Retinal pigment epithelial cell (primary cell): ENCODE measurements at regions not wholly inside any gene's neighbourhood (a gene's known extent, or its start where the extent isn't known, plus 50 kb on each side); places are given as distances from the start of the nearest gene placed in this dataset.
"Not testable (repeated sequence)": the region's sequence is repeated elsewhere in the genome, so short reads cannot be mapped to it uniquely, and the experiment has no call there.

Experiments
- DNase-seq: peaks from one replicate; pipeline ENCODE4 v3.0.0-alpha.2; 2010; ENCODE audit warnings: low read depth
- H3K4me3 ChIP-seq: 2 replicates; pipeline ENCODE4 v1.5.1; 2011; ENCODE audit warnings: mild to moderate bottlenecking, low read length, control low read depth, moderate library complexity
- TF ChIP-seq, protein P1 (sequence below): conservative IDR thresholded peaks from 2 replicates; pipeline ENCODE4 v1.5.1; 2011; ENCODE audit warnings: low read depth, low read length, control low read depth, inconsistent platforms

DNA sequence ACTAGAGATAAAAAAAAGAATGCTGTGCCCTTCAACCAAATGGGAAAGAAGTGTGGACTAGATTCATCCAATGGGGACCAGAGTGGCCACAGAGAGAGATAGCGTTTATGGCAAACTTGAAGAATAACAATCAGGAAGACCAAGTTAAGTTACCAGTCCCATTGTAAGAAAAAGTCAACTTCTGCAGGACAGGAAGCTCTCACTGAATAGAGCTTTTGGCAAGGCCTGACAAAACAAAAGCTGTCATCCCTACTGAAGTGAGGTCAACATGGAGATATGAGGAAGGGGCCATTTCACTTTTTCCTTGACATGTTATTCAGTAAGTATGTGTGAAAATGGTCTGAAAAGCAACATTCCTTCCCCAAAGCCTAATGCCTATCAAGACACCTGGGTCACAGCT lies 111.8 kb upstream of the KLHL13 start:
- no peak for DNase-seq

DNA sequence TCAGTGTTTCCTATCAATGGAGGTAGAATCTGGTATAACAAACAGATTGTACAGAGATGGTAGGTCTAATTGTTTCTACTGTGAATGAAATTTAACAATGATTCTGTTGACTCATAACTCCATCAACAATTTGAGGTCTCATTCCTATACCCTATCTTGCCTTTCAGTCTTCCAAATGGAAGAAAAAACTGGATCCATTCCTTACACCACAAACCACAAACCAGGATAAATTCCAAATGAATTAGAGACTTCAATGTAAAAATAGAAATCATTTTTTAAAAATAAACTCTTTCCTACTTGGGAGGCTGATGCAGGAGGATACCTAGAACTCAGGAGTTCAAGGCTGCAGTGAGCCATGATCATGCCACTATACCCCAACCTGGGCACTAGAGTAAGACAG lies 114.4 kb upstream of the WDR44 start:
- no peak overlapping the region for H3K4me3 ChIP-seq
- TF ChIP-seq, protein P1, sequence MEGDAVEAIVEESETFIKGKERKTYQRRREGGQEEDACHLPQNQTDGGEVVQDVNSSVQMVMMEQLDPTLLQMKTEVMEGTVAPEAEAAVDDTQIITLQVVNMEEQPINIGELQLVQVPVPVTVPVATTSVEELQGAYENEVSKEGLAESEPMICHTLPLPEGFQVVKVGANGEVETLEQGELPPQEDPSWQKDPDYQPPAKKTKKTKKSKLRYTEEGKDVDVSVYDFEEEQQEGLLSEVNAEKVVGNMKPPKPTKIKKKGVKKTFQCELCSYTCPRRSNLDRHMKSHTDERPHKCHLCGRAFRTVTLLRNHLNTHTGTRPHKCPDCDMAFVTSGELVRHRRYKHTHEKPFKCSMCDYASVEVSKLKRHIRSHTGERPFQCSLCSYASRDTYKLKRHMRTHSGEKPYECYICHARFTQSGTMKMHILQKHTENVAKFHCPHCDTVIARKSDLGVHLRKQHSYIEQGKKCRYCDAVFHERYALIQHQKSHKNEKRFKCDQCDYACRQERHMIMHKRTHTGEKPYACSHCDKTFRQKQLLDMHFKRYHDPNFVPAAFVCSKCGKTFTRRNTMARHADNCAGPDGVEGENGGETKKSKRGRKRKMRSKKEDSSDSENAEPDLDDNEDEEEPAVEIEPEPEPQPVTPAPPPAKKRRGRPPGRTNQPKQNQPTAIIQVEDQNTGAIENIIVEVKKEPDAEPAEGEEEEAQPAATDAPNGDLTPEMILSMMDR, result no peak
- no peak for DNase-seq

More for the DNA sequence above, 111.8 kb upstream of the KLHL13 start:
- TF ChIP-seq, protein P1, result no peak
- no peak overlapping the region for H3K4me3 ChIP-seq

DNA sequence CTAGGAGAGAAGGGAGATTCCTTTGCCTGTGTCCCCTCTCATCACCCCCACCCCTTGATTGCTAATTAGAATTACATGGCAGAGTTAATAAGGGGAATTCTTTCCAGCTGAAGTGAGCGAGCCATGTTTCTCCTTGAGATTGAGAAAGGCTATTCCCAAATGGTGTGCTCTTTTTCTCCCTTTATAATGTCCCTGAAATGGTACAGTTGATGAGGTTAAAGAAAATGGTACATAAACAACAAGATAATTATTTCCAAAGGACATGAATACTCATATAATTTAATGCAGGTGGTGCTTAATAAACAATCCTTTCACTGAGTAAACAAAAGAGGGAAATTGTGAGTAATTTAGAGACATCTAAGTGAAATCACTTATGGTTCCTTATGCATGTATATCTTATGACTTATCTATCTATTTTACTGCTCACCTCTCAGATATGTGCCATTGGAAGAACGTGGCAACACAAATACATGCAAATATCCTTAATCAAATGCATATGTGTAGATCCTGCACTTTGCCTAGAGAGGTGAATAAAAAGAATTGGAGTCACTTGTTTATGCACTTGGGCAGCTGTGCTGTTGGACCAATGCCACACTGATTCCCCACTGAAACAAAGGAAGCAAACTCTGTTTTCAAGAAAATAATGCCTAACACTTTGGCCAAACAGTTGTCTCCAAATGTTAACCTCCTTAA lies 106.6 kb upstream of the WDR44 start:
- no peak for DNase-seq
- TF ChIP-seq, protein P1, result no peak
- H3K4me3 ChIP-seq, result no peak overlapping the region

DNA sequence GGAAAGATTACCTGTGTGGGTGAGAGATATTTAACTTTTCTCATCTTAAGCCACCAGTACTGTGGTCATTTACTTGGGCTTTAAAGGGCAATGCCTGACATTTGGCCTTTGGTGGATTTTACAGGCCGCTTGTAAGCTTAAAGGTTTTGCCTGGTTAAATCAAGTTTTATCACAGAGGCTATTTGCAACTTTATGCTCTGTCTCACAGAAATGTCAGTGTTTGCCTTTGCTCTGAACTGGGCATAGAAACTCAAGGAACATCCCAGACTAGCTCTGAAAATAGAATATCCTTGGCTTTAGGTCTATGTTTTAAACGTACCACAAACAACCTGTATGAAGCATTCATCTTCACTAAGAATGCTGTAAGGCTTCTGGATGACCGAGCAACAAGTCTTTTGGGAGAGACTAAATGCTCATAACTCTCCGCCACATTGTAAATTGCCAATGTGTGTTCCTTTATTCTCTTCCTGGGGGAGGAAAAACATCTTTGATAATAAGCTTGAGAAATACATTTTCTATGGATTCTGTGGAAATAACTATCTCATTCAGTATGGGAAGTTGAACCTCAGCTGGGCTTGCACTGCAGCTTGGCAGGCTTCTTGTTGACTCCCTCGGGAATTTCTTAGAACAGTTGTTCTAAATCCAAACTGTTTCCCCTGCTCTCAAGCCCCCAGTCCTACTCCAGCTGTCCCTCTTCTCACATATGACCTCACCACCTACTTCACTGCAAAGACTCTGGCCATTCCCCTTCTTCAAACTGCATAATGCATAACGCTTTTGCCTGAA lies 105.8 kb upstream of the WDR44 start:
- TF ChIP-seq, protein P1, result no peak
- no peak for DNase-seq
- no peak overlapping the region for H3K4me3 ChIP-seq

DNA sequence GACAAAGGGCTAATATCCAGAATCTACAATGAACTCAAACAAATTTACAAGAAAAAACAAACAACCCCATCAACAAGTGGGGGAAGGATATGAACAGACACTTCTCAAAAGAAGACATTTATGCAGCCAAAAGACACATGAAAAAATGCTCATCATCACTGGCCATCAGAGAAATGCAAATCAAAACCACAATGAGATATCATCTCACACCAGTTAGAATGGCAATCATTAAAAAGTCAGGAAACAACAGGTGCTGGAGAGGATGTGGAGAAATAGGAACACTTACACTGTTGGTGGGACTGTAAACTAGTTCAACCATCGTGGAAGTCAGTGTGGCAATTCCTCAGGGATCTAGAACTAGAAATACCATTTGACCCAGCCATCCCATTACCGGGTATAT lies 98.9 kb upstream of the WDR44 start:
- not testable (repeated sequence) for H3K4me3 ChIP-seq, DNase-seq

DNA sequence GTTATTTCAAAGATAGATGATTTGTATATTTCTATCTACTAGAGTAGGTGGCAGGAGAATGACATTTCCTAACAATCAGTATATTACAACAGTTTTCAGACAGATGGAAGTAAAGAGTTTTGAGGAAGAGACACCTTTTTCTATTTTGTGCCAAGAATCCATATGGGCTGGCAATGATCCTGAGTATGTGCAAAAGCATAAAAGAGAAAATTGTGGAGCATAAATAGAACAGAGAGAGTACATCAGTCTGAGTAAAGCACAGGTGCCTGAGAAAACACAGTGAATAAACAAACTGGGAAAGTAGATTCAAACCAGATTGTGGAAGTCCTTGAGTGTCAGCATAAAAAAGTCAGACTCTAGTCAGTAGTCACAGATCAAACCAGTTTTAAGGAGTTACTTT lies 96.8 kb upstream of the WDR44 start:
- no peak for DNase-seq
- TF ChIP-seq, protein P1, result no peak
- no peak overlapping the region for H3K4me3 ChIP-seq

DNA sequence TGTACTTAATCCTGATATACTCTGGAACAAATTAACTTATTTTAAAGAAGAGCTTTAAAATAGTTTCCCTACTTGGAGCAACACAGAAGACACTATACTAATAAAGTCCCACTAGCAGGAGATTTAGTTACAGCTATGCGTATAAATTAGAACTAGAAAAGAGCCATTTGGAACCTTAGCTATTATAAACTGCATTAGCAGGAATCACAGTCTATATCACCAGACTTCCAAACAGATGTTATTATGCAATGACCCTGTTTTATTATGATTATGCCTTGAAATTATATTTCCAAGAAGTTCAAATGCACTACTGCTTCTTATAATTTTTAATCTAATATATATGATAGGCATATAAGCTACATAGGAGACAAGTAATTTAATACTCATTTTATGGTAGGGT lies 95.5 kb upstream of the WDR44 start:
- H3K4me3 ChIP-seq, result no peak overlapping the region
- TF ChIP-seq, protein P1, result no peak
- DNase-seq, result no peak
